ENCODE measurements at regions not wholly inside any gene's neighbourhood (a gene's known extent, or its start where the extent isn't known, plus 50 kb on each side); places are given as distances from the start of the nearest gene placed in this dataset.

GRCh38 chr1:234776876-234777855 lies 167.2 kb upstream of the IRF2BP2 start:
- no peak for TF ChIP-seq ZNF184 (tag by site-specific recombination; IDR thresholded peaks at IDR 0.05)
- TF ChIP-seq, protein P1, sequence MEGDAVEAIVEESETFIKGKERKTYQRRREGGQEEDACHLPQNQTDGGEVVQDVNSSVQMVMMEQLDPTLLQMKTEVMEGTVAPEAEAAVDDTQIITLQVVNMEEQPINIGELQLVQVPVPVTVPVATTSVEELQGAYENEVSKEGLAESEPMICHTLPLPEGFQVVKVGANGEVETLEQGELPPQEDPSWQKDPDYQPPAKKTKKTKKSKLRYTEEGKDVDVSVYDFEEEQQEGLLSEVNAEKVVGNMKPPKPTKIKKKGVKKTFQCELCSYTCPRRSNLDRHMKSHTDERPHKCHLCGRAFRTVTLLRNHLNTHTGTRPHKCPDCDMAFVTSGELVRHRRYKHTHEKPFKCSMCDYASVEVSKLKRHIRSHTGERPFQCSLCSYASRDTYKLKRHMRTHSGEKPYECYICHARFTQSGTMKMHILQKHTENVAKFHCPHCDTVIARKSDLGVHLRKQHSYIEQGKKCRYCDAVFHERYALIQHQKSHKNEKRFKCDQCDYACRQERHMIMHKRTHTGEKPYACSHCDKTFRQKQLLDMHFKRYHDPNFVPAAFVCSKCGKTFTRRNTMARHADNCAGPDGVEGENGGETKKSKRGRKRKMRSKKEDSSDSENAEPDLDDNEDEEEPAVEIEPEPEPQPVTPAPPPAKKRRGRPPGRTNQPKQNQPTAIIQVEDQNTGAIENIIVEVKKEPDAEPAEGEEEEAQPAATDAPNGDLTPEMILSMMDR (tag by site-specific recombination; IDR thresholded peaks at IDR 0.05) = no peak

All from HEK293 (cell line).